ENCODE measurements at regions not wholly inside any gene's neighbourhood (a gene's known extent, or its start where the extent isn't known, plus 50 kb on each side); places are given as distances from the start of the nearest gene placed in this dataset.

DNA sequence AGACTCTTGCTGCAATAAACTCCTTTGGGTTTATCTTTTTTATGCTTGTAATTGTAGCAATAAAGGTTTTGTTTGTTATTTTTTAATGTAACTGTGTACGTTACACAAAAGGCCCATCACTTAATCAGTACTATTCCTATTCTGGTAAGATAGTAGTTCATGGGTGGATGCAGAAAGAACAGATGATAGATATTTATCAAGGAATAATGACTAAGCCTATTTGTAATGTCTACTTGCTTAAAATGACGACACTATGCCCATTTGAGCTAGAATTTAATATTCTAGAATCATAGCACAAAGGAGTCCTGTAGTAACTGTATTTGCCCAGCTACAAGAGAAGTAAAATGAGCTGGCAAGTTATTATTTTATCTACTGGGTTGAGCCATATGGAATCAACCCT, 235.4 kb upstream of the DYNLRB2 start:
- TF ChIP-seq POLR2AphosphoS5 (IDR thresholded peaks at IDR 0.05; ENCODE audit: borderline replicate concordance, low read depth, low read length) (no peak), EZH2 (IDR thresholded peaks at IDR 0.05) (no peak)
